HG03175 (cell line): ENCODE measurements at regions not wholly inside any gene's neighbourhood (a gene's known extent, or its start where the extent isn't known, plus 50 kb on each side); places are given as distances from the start of the nearest gene placed in this dataset.

ENCODE experiments used
- ATAC-seq: cut with Tn5 transposase; IDR thresholded peaks from one replicate; pipeline ENCODE4 v1.9.1; 2021; ENCODE audit warnings: mild to moderate bottlenecking, moderate library complexity; ENCODE audit not compliant: unreplicated experiment

DNA sequence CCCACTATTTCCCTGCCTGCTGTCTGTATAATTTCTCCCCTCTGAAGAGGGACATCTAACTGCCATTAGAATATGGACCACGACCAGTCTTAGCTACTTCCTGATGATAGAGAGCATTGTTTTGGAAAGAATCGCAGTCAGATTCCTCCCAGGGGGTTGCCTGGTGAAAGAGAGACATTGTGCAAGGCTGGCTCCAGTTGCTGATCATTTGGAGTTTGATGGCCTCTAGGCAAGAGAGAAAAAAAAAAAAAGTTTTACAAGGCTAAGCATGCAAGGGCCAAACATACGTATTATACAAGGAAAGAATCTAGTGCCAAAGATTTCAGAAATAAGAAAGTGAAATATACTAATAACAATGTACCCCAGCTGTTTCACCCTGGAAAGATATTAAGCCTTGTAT, 182.2 kb downstream of the CMPK2 start:
- ATAC-seq = no peak

DNA sequence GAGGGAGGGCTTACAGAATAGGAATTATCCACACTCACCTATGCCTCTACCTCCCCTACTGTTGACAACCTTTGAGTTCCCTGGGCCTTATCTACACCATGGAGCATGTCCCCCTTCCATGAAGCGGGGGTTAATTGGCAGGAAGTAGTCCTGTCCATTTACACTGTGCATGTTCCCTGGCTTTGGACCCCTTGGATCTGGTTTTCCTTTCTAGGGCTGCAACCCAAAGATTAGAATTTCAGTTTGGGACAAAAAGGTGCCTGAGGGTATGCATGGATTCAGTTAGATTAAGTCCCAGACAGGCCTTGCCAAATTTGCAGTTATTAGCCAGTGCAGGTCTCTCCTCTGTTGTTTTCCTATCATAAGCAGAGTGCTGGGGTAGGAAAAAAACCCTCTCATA, 180.3 kb downstream of the CMPK2 start:
- no peak for ATAC-seq

DNA sequence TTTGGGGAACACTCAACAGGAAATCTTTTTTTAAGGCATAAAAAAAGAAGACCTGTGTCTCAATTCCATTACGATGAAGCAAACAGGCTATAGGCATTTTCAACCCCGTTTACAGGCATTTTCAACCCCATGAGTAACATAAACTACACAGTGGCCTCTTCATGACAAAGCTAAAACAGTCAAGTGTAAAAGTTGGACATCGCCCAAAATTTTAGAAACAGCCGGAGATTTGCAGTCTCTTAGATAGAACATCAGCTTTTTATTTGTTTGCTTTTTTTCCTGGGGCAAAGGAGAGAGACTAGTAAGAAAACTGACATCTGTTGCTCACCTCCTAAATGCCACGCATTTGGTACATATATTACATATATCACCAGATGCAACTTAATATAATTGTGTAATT, 173.7 kb downstream of the CMPK2 start:
- ATAC-seq = no peak

DNA sequence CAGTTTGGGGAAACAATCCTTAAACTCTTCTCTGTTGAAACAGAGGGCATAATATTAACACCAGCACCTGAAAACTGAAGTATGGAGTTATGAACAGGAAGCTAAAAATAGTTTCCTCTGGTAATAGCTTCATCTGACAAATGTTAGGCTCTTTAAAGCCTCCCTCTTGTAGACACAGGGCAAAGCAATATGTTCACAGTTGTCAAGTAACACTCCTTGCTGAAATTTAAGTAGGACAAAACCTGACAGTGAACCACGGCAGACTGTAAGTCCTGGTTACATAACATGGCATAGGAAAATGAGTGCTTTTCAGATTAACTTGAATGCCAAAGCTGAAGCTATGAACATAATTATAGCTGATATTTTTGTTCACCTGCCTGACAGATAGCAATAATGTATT, 172.9 kb downstream of the CMPK2 start:
- no peak for ATAC-seq

DNA sequence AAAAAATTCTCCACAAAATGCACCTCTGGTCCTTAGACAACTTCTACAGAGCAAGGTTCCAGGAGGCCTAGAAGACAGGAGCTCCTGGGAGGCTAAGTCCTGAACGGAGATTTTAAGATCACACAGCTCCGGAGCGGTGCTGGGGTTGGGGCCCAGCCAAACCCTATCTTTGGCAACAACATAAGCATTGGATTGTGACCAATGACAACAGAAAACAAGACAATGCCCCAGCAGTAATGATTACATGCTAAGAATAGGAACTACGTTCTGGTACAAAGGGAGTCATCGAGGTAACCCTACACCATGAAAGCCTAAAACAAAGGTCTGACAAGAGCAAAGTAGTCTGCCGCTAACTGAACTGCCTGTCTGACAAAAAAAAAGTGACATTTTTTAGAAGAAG, 171.2 kb downstream of the CMPK2 start:
- no peak for ATAC-seq

DNA sequence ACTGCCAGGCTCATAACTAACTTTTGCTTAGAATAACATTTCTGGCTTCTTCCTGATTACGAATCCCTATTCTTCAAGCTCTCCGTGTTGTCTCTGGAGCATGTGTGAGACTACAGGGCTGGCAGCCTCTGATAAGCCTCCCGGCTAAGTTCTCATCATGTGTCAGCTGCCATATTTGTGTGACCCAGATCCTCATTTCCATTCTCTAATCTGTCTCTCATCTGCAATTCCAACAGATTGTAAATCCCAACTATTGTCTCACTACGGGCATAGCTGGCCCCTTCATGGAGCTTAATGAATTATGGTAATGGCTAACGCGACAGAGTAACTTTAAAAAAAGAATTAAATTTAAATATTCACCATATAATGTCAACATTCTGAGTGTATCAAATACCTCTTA, 165.4 kb downstream of the CMPK2 start:
- ATAC-seq = no peak

DNA sequence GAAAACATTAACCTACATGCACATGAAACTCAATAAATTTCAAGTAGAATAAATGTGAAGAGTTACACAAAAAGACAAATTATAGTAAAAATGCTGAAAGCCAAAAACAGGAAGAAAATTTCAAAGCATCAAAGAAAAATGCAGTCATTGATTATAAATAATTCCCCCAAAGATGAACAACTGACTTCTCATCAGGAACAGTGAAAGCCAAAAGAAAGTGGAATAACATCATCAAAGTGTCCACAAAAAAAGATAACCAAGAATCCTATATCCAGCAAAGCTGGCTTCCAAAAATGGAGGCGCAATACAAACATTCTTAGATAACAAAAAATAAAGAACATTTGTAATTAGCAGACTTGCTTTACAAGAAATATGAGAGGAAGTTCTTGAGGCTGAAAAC, 161.6 kb downstream of the CMPK2 start:
- no peak for ATAC-seq

DNA sequence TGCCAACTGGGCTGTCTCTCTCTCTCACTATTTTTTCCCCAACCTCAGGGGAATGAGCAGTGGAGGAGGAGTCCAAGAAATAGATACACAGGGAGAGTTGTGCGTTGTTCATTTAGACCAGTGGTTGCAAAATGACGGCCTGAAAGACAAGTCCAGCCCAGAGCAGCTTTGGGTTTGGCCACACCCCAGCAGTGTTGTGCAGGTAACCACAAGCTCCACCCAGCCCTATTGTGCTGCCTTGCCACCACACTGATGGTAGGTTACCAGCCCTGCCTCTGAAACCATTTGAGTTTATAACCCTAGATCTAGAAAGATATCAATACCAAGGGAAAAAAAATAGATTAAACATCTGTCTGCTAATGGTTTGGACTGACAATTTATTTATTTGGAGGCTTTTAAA, 144.3 kb downstream of the CMPK2 start:
- ATAC-seq = no peak

DNA sequence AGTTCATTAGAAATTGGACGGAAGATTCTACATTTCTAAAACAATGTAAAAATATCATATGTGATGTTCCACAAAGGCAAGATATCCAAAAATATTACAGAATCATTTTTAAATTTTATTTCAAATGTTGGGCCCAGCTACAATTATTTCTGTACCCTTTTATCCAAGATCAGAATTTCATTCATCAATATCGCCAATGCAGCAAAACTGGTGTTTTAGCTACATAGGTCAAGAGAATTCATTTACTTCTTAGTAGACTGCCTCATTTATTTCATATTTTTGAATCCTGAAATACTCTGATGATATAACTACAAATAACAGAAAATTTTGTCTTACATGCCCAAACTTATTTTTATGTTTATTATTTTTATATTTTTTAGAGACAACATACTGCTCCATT, 143.1 kb downstream of the CMPK2 start:
- ATAC-seq = no peak

DNA sequence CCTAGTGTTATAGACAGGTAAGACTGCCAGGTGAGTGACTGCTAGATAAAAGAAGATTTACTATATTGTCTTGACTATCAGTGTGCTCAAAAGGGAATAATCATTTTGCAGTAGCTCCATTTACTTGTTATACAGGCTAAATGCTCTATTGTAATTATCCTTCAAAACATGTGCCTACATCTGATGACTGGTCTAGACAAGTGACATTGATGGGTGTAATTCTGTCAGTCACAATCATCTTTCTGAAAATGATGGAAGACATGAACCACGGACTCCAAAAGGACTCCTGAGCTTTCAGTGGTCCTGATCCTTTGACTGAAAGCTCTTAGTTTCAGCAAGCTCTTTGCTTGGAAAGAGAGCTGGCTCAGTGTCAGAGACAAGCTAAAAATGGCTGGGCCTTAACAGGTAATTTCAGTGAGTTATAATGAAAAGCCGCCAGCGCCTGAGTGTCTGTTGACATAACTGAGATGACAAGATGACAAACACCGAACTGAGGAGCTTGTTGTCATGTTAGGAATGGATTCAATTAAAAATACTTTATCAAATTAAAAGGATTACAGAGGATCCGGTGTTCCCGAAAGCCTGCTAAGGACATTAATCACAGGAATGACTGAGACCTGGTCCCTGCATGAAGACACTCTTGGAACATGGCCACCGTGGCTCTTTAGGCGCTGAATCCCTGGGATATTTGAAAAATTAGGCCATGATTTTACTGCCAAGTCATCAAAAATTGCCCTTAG, 141.7 kb downstream of the CMPK2 start:
- no peak for ATAC-seq

DNA sequence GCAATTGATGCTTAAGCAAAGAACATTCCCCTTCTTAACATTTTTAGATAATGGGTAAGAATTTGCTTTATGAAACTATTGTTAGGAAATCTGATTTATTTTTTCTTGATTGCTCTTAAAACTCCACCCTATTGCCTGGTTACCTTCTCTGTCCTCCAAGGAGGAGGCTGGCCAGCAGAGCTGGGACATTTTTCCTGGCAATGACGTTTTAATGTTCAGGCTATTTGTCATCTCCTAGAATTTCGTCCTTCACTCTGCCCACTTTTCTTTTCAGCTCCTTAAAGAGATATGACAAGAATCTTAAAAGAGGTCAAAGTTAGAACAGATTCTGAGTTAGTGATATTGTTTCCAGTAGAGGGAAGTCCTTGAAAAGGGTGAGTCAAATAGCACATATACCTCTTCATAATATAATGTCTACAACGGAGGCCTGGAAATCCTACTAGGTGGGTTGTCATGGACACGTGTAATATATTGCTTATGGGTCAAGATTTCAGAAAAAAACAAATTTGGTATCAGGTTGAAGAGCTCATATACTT, 141.0 kb downstream of the CMPK2 start:
- ATAC-seq = no peak

DNA sequence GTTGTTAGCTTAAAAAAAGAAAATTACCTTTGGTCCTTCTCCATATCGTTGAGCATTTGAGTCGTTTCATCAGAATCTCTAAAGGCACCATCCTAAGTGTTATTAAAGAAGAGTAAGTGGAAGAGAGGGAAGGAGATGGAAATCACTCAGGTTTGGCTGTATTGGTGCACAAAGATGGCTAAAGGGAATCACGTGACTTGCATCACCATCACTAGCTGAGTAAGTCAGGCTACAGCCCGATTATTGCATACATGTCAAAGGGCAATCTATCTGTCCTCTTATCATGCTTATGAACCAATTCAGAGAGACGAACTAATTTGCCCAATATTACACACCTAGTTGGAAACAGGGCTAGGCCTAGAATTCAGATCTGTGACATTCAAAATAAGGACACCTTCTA, 137.6 kb downstream of the CMPK2 start:
- no peak for ATAC-seq

DNA sequence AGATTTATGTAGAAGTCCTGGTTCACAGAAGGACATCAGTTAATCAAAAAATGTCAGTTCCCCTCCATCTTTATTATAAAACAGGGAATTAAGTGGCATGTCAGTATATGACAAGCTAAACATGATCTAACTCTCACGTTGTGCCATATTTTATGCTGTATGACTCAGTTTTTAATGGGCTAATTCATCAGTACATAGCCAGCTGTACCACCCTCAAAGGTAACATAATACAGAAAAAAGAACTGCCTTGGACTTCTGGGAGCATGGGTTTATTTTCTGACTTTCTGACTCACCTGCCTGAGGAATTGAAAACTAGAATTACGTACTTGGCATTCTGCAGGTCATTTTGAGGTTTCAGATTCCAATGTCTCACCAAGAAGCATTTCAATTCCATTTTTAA, 135.7 kb downstream of the CMPK2 start:
- no peak for ATAC-seq

DNA sequence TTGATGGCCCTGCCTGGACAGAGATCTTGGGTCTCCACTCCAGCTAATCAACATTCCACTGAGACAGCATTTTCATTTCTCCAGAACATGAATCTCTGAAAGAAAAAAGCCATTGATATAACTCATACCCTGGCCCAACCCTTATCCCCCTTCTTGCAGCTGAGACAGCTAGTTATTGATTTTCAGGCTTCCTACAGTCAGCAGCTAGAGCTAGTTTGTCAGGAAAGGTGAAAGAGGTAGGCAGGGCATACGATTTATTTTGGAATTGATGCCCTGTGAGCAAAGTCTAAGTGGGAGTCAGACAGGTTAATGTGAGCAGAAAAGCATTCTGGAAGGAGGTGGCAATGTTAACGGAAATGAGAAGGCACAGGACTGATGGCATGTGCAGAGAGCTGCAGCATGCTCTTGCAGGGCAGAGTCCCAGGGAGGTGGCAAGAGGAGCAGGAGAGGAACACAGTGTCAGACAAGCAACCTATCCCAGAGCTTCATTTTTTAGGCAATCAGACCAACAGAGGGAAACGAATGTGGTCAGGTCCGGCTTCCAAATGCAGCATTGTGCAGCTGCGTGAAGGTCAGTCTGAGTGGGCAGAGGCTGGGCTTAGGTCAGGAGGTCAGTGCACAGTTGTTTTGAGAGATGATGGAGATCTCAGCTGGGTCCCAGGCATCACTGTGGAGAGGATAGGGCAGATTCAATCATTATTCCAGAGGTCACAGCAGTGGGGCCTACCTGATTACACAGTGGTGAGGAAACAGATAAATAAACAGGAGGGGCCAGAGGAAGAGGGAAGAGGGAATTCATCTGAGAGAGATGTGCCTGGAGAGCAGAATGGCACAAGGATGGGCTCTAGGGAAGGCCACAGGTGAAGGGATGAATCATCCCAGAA, 134.8 kb downstream of the CMPK2 start:
- no peak for ATAC-seq

DNA sequence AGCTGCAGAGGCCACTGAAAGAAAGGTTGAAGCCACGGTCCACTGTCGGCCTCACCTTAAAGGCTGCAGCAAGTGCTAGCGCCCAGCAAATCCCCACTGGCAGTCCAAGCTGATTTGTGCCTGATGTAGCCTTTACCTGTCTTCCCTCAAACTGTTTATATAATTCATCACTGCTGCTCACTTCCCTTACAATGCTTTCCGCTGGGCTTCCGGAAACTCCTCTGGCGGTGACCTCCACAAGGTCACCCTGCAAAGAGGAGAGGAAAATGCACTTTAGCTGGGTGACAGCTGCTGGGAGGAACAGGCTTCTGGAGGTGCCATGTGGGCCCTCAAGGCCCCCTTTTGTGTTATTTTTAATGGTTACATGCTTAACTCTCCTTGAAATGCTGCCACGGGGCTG, 126.2 kb downstream of the CMPK2 start:
- ATAC-seq = no peak

DNA sequence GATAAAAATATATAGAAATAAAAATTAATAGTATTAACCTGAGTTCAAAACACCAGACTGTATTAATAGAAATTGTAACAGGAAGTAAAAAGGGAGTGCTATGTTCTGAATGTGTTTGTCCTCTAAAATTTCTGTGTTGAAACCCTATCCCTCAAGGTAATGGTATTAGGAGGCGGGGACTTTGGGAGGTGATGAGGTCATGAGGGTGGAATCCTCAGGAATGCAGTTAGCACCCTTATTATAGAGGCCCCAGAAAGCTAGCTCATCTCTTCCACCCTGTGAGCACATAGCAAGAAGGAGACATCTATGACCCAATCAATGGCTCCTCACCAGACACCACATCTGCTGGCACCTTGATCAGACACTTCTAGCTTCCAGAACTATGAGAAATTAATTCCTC, 124.5 kb downstream of the CMPK2 start:
- ATAC-seq = no peak

DNA sequence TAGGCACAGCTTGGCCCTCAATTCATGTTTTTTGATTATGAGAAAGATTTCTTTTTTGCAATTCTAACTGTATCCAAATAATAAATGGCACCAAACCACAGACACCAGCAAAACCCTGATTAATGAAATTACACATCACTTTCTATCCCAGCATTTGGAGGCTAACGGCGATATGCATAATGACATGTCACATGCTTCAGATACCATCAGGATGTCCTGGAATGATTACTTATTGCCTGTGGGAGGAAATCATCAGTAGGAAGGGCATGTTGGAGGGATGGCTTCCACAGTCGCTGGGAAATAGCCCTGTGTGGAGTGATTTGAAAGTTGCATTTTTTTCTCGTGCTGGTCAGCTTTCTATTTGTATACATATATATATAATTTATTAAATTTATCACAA, 121.7 kb downstream of the CMPK2 start:
- ATAC-seq = no peak

DNA sequence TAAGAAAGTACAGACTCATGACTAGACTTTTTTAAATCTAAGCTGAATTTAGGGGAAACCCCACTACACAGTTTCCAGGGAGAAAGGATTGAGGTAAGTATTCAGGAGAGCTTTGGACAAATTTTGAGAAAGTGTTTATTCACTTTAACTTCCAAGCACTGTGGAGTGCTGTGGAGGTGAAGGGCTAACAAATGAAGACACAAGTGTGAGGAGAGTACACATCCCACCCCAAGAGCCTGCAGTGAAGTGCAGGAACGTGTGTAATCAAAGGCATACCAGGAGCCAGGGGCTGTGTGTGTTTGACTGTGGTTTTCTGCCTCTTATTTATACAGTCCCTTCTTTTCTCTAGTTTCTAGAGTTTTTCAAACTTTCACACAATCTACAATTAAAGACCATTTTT, 118.3 kb downstream of the CMPK2 start:
- no peak for ATAC-seq

DNA sequence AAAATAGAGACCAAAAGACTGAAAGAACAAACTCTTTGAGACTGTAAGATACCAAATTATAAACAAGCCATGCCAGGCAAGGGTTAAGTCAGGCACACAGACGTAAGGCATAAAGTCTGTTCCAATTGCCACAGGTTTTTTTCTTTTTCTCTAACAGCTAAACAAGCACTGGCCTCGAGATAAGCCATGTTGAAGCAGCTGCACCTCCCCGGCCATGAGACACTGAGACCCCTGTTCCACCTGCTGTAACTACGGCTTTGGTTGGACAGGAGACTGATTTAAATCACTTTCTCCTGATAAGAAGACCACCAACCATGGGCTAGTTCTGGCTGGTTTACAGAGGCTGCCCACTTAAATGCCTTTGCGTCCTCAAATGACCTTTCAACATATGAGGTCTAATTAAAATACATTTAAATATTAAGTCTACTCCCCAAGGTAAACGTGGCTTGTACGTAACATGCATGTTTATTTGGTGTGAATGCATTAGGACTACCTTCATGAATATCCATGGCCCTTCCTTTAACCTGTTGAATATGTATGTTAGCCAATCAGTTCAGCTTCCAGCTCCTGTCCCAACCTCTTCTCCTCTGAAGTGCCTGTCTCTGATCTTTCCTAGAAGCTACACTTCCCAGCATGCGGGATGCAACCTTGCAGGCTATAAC, 117.2 kb downstream of the CMPK2 start:
- no peak for ATAC-seq

DNA sequence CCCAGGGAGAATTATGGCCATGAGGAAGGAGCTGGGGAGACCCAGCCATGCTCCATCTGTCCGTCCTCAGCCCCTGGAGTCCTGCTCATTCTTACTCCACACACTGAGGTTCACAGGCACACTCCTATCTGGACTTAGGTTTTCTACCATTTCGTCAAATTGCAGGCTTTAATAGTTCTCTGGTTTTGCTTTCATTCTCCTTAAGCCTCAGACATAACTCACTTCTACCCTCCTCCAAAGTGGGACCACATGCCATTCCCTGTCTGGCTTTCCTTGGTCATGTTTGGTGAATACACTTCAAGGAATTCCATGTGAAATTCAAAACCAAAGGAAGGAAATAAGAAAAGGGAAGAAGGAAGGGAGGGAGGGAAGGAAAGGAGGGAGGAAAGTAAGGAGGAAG, 115.7 kb downstream of the CMPK2 start:
- ATAC-seq = no peak

DNA sequence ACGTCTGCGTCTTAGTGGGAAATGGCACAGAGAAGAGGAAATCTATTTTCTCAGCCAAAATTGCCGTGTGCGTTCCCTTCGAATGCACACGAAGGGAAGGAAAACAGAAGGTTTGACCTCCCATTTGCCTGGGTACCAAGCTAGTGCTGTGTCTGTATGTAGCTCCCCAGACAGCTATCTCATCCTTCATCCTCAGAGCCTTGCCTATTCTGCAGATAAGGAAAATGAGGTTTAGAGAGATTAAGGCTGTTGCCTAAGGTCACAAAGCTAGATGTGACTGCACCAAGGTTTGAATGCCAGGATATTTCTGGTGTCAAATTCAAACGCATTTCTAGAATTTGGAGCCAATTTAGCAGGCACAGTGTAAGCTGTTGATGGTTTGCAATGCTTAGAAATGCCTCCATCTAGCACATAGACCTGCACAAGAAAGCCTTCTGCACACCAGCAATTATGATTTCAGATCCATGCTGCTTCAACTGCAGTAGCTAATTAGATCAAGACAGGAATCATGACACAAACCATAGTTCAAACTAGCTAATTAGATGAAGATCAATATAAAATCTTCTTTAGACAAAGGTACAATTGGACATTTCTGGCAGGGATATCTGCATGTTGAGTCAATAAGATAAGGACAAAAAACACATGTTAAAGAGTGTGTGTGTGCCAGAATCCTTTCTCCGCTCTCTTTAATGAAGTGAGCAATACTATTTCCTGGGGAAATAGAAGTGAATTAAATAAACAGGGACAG, 115.1 kb downstream of the CMPK2 start:
- no peak for ATAC-seq
